Inferior parietal cortex (tissue), 1 donor: ENCODE measurements at regions not wholly inside any gene's neighbourhood (a gene's known extent, or its start where the extent isn't known, plus 50 kb on each side); places are given as distances from the start of the nearest gene placed in this dataset.

Experiments used
- DNase-seq: peaks from one replicate; pipeline ENCODE4 v3.0.0-alpha.2; 2016; ENCODE audit errors: extremely low spot score

DNA sequence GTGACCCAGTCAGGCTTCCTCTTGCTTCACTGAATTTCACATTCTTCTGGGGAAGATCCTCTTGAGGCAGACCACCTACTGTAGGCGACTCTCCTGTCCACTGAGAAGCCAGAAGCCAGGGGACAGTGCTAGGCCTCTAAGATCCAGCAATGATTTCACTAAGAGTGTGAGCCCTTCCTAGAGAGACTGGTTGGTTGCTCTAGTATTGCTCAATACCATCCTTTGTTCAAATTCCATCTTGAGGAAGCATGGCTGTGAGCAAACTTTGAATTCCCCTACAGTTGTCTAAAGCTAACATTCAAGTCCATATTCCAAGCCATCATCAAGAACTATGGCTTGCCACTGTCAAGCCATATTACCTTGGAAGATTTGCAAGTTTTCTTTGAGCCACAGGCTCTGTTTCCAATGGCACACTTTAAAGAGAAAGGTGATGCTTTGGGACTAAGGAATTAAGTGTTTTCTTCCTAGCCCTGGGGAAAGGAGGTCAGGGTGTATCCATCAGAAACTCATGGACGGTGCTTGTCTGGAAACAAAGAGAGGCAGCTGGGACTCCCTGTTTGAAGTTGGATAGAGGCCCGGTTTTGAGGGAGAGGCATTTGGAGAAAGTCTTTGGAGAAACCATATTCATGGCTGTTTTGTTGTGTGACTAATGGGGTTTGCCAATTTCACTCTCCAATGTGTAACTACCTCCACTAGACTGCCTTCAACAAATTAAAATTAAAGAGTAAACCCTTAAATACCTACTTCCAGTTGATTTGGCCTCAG, 1217.9 kb downstream of the VRK1 start:
- no peak for DNase-seq

DNA sequence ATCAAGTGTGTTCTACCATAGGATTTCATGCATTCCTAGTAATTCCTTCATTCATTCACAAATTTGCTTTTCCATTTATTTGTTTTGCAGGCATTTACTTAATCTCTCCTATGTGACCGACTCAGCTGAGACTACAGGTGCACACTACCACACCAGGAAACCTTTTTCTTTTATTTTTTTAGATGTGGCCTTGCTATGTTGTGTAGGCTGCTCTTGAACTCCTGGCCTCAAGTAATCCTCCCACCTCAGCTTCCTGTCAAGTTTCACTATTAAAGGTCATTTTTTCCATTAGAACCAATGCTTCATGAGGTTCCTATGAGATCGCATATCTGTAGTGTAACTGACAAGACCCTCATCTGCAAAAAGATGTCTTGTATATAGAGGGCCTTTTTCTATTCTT, 1218.7 kb downstream of the VRK1 start:
- no peak for DNase-seq

DNA sequence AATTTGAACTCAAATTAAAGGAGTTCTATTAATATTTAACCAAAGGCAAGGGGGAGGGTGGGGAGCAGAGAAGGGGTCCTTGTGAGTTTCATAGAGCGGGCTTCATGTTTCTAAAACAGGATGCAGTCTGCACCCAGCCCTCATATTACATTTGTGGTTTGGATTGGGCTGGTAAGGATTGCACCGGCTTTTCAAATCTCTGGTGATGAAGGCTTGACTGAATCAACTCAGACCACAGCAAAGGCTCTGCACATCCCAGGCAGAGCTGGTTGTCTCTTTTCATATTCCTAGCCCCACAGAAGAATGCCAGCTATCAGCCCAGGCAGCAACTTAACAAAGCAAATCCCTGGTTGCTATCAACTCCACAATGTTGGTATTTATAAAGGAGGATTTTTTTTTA, 1221.4 kb downstream of the VRK1 start:
- DNase-seq: no peak

DNA sequence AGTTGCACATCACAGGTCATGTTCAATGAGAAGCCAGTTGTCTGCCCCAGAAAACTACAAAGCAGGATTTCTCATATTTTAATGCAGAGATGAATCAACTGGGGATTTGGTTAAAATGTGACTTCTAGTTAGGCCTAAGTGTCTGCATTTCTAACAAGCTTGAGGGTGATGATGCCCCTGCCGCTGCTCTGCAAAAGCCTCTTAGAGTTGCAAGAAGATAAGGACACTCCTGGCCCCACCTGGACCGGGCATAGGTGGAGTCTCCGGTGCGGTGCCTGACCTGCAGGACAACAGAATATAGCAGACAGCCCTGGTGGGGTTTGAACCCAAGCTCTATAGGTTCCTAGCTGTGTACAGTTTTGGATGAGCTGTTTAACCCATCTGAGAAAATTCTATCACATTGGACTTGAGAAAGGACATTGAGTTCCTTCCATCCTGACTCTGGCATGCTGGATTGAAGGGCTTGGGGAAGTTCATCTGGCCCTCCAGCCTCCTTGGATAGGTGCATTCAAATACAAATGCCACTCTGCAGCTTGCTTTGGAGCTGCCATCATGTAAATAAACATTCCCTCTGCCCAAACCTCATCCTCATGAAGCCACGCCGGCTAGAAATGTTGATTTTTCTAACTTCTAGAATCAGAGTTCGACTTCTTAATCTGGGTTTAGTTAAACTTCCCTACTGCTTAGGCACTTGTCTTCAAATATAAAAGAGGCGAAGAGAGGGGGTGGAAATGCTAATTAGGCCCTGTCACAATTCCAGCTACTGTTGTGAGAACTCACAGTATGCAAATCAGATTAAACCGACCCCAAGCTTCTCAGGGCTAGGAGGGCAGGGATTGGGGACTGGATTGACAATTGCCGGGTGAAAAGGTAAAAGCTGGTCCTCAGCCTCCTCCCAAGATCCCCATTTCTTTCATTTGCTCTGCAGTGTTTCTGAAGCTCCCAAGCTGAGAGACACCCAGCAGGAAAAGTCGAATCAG, 1225.6 kb downstream of the VRK1 start:
- no peak for DNase-seq

DNA sequence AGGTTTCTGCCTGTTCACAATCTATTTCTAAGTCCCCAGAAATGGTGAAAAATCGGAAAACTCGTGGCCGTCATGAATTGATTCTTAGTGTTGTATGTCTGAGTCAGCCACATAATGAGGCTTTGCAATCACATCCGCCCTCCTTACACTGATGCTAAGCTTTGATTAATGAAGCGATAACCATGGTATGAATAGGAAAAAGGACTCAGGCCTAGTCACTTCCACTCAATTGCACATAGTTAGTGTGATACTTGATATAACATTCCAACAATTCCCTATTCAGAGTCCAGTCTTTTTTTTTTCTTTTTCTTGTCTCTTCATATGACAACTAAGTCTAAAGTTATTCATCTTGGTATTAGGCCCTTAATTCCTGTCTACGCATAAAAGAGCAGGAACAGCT, 1231.0 kb downstream of the VRK1 start:
- no peak for DNase-seq

DNA sequence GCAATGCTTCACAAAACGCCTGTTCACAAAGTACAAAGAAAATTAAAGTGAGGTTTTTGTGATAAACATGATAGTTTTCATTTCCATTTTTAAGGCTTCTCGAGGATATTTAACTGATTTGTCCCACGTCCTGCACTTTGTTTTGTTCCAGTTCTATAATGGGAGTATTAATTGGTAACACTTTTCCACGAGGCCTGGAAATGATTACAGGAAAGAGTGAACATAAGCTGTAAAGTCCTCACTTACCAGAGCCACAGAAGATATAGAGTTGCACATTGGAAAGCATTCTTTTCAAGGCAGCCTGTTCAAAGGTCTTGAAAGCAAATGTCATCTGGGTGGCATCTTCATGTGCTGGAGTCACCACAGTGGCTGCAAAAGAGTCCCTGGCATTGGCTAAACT, 1236.6 kb downstream of the BCL11B start:
- no peak for DNase-seq

DNA sequence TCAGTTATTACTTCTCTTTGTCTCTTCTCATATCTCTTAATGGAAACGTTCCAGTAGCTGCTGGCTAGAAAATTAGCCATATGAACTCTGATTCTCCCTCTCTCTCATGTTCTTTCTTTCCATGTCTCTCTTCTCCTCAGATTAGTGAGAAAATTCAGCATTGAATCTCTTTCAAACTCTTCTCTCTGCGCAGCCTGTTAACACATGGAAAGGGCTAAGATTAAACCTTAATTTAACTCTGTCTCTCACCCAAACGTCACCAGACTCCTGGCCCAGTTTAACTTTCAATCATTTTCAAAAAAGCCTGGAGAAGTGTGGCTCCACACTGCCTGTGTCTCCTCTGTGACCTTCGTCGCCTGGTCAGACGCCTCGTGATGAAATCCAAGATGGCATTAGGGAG, 1234.2 kb downstream of the BCL11B start:
- DNase-seq: no peak

DNA sequence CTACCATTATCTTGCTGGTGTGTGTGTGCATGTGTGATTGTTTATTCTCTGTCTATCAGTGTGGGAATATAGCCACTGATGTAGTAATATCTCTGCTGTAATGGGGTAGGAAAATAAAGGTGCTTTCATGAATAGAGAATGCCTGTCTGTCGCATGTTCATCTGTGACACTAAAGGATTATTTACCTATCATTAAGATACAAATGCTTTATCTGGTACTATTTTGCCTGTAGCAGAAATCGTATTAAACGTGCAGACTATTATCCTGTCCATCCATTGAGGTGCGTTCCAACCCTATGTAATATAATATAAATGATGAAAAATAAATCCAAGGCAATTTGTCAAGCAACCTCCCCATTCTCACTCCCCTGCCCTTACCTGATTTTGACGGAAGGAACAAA, 1215.1 kb downstream of the BCL11B start:
- DNase-seq: no peak

DNA sequence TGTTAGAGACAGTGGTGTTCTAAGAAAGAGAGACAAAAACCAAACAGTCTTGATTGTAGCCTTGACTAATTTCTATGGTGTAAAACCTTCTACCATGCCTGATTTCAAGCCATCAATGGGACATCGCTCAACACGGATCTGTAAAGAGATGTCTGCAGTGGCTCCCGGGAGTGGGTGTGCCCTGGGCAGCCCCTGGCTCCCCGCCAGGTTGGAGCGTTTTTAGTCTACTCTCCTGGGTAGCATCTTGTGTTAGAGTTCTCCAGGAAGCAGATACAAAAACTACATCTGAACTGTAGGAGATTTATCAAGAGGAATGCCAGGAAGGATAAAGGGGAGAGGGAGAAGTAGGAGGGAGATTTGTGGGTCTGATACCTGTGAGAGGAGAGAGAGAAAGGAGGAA, 1212.9 kb downstream of the BCL11B start:
- DNase-seq: no peak

DNA sequence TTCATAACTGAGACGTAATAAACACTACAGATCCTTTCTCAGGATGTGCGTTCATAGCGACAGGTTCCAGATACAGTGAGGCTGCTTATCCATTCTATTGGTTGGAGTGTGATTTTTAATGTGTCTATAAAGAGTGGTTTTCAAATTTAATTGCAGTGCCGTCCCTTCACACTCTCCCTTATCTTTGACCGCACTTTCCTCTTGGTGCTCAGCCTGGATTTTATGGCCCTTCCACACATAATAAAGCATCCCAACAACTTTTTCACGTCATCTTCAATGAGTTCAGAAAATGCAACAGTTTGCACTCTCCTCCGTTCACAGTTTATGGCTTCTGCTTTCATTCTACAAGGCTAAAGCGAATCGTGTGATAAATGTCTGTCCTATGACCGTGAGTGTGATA, 1209.9 kb downstream of the BCL11B start:
- DNase-seq: no peak

DNA sequence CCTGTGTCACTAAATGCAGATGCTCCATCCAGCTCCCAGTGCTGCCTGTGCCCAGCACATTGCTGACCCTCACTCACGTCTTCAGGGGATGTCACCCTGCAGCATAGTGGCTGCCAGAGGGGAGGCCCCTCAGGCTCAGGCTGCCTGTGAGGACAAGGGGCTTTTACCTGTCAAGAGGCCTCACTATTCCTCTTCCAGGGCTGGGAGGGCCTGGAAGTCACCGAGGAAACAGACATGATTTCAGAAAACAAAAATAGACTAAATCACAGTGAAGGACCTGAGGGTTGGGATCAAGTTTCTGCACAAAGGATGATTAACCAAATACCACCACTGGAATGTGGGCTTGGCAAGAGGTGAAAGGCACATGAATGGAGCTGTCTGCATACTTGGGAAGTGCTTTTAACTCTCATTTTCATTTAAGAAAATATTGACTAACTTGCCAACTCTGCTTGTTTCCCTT, 1202.3 kb downstream of the BCL11B start:
- no peak for DNase-seq

DNA sequence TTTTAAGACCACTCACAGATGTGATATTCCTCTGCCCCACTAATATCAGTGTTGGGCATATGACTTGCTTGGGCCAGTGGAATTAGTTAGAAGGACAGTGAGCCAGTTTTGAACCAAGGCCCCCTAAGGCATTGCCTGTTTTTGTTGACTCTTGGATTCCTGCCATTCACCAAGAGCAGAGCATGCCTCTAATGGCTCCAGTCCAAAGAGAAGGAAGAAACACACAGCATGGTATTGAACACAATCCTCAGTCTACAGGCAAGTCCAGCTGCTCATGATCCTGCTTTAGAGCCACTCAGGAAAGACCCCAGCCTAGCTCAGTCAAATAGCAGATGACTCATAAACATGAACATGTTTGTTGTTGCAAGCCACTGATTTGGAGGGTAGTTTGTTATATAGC, 1201.5 kb downstream of the BCL11B start:
- DNase-seq: no peak

DNA sequence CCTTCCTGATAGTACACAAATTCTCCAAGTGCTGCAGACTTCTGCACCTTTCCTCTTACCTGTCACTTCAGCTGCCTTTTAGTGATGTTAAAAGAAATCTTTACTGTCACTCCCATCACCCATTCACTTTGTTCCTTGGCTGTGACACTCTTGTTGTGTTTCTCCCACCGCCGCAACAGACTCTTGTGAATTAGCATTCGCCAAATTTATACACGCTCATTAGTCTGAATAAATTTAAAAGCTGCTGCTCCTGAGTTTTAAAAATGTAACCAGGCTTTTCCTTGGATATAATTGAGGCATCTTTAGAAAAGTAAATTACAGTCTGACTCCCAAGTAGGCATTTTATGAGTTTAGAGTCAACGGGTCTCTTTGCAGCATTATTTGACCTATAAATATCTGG, 1197.9 kb downstream of the BCL11B start:
- DNase-seq: no peak

DNA sequence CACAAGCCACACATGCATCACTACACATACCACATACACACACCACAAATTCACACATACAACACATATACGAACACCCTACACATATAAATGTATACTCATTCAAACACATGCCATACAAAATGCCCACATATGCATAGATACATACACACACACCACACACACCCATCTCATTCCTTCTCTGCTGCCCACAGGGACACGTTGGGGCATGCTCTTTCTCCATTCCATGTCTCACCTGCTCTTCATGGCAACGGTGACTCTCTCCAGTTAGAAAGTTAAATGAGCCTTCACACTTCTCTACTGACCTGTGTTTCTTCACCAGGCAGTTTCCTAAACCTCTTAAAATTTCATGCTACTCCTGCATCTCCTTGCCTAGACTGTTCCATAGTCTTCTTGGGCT, 1194.8 kb downstream of the BCL11B start:
- no peak for DNase-seq

DNA sequence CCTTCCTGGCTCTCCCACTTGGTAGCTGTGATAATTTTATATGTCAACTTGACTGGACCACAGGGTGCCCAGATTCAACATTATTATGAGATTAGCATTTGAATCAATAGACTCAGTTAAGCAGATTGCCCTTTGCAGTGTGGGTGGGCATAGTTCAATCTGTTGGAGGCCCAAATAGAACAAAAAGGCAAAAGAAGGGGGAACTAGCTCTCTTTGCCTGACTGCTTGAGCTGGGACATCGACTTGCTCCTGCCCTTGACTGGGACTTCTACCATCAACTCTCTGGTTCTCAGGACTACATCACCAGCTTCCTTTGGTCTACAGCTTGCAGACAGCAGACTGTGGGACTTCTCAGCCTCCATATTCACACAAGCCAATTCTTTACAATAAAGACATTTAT, 1189.2 kb downstream of the BCL11B start:
- DNase-seq: no peak

DNA sequence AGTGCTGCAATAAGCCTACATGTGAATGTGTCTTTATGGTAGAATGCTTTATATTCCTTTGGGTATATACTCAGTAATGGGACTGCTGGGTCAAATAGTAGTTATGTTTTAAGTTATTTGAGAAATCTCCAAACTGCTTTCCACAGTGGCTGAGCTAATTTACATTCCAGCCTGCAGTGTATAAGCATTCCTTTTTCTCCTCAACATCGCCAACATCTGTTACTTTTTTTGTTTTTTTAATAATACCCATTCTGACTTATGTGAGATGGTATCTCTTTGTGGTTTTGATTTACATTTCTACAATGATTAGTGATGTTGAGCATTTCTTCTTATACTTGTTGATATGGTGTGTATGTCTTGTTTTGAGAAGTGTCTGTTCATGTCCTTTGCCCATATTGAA, 1186.2 kb downstream of the BCL11B start:
- DNase-seq: no peak

DNA sequence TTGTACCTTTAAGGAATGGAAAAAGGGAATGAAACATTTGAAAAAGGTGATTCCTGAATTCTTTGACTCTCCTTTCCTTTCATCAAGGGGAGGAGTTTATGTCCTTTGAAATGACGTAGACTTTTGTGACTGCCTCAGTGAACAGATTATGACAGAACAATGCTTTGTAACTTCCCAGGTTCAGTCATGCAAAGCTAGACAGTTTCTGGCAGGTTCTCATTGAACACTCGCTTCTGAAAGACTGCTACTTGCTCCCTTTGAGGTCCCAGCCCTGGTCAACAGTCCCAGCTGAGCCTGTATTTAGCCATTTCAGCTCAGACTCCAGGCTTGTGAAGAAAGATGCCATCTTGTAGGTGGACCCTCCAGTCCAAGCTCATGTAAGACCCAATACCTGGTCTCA, 1178.9 kb downstream of the BCL11B start:
- DNase-seq: no peak

DNA sequence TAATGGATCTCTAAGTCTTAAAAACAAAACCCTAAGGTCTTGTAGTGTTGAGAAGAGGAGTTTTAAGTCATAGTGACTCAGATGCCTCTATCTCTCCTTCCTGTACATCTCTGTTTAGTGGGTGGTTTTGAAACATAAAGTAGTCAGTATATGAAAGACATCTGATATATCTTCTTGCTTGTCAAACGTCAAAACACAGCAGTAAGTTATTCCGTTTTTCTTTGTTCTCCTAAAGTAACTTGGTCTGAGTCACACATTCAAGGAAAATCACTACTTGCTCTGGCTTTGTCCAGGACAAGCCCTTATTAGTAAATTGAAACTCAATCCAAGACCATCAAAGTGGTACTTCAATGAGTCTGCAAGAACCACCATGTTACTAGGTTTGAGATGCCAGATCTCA, 1172.5 kb downstream of the BCL11B start:
- DNase-seq: no peak

DNA sequence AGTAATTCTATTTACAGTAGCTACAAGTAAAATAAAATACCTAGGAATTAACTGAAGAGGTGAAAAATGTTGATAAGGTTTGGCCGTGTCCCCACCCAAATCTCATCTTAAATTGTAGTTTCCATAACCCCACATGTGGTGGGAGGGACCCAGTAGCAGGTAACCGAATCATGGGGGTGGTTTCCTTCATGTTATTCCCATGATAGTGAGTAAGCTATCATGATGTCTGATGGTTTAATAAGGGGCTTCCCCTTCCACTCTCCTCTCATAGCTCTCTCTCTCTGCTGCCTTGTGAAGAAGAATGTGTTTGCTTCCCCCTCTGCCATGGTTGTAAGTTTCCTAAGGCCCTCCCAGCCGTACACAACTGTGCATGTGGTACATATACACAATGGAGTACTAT, 1170.7 kb downstream of the BCL11B start:
- no peak for DNase-seq

DNA sequence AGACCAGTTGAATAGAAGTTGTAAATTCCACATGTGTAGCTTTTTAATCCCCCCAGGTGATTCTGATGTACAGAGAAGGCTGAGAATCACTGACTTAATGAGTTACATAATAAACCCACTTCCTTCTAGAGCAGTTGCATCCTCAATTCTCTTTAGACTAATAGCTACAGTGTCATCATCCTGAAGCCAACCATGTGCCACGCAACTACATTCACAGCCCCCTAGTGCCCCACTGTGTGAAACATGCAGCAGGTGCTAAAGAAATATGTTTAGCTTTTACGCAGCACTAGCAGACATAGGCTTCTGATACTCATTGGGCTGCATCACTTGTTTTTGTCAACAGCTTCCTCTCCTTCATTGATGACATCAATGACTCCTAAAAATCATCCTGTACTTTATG, 1168.3 kb downstream of the BCL11B start:
- DNase-seq: no peak

DNA sequence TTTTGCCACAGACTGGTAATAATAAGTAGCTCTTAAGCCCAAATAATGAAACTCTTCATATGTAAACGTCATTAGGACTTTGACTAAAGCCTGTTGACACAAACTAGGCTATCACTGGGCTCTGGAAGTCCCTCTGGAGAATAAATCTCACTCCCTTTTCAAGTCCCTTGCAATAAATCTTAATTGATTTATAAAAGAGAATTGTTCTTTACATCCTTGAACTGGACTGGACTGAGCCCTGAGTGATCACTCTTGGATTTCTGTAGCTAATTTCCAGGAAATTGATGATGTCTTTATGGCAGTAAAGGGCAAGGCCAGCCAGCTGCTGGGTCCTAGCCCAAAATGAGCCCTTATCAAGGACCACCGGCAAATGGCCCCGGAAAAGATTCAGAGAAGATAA, 1162.7 kb downstream of the BCL11B start:
- no peak for DNase-seq

DNA sequence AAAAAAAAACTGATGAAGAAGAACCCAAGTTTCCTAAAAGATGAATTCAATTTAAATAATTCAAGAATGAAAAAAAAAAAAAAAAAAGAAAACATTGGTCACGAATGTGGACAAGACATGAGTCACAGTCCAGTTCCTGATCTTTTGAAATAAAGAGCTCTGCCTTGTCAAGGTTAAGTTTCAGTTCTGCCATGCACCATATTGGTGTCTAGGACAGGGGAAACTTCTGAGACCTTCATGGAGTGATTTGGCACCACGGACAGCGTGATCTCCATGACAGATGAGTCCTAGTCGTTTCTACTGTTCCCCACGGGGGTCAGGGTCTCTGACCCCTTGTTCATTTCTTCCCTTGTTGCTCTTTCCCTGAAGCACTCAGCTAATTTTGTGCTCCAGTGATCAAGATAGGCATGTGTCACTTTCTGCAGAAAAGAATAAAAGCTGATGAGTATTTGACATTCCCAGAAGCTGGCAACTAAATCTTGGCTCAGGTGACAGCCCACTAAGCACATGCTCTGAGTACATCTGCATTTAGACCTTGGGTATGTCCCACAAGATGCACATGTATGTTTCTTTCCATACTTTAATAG, 1159.7 kb downstream of the BCL11B start:
- DNase-seq: no peak
